HepG2 (cell line): ENCODE measurements at regions not wholly inside any gene's neighbourhood (a gene's known extent, or its start where the extent isn't known, plus 50 kb on each side); places are given as distances from the start of the nearest gene placed in this dataset.
"Not testable (repeated sequence)": the region's sequence is repeated elsewhere in the genome, so short reads cannot be mapped to it uniquely, and the experiment has no call there.

Experiments
- EP300 ChIP-seq, 3 experiments: sonication (generic) in 1 of 3; formaldehyde crosslinking in 1 of 3; IDR thresholded peaks; 2 replicates each; pipeline versions ENCODE4 v1.5.1 to v1.6.1; 2011 to 2020; ENCODE audit warnings: low read depth in 2 of 3, low read length in 2 of 3, borderline replicate concordance in 1 of 3, improper control_type of control experiment in 1 of 3, mild to moderate bottlenecking in 1 of 3, missing genetic modification reagents in 1 of 3, moderate library complexity in 1 of 3
- ISL2 ChIP-seq: sonication (generic); formaldehyde crosslinking; IDR thresholded peaks from 2 replicates; pipeline ENCODE4 v1.5.0; 2020; ENCODE audit warnings: missing genetic modification reagents
- KDM1A ChIP-seq: IDR thresholded peaks from 2 replicates; pipeline ENCODE4 v1.6.1; 2016; ENCODE audit warnings: missing compliant biosample characterization
- MTF1 ChIP-seq: sonication (generic); formaldehyde crosslinking; IDR thresholded peaks from 2 replicates; pipeline ENCODE4 v1.5.0; 2020; ENCODE audit warnings: missing genetic modification reagents
- POLR2AphosphoS5 ChIP-seq: IDR thresholded peaks from 2 replicates; pipeline ENCODE4 v1.6.1; 2012; ENCODE audit warnings: low read depth, low read length
- TF ChIP-seq, protein P1 (sequence below): sonication (generic); formaldehyde crosslinking; IDR thresholded peaks from 2 replicates; pipeline ENCODE4 v1.5.0; 2020; ENCODE audit warnings: mild to moderate bottlenecking, missing genetic modification reagents, moderate library complexity

DNA sequence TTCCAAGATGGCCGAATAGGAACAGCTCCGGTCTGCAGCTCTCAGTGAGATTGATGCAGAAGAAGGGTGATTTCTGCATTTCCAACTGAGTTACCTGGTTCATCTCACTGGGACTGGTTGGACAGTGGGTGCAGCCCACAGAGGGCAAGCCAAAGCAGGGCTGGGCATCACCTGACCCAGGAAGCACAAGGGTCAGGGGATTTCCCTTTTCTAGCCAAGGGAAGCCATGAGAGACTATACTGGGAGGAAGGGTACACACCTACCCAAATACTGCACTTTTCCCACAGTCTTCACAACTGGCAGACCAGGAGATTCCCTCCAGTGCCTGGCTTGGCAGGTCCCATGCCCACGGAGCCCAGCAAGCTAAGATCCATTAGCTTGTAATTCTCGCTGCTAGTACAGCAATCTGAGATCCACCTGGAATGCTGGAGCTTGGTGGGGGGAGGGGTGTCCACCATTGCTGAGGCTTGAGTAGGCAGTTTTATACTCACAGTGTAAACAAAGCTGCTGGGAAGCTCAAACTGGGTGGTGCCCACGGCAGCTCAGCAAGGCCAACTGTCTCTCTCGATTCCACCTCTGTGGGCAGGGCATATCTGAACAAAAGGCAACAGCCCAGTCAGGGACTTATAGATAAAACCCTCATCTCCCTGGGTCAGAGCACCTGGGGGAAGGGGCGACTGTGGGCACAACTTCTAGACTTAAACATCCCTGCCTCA lies 365.8 kb downstream of the SPRY2 start:
- TF ChIP-seq ISL2; EP300 (IDR thresholded peaks at IDR 0.05; ENCODE audit: low read depth in 2 of 2, low read length in 2 of 2); EP300 (CRISPR knock-in tag; IDR thresholded peaks at IDR 0.05; ENCODE audit: borderline replicate concordance); POLR2AphosphoS5; KDM1A (CRISPR knock-in tag); MTF1: not testable (repeated sequence)
- TF ChIP-seq, protein P1, sequence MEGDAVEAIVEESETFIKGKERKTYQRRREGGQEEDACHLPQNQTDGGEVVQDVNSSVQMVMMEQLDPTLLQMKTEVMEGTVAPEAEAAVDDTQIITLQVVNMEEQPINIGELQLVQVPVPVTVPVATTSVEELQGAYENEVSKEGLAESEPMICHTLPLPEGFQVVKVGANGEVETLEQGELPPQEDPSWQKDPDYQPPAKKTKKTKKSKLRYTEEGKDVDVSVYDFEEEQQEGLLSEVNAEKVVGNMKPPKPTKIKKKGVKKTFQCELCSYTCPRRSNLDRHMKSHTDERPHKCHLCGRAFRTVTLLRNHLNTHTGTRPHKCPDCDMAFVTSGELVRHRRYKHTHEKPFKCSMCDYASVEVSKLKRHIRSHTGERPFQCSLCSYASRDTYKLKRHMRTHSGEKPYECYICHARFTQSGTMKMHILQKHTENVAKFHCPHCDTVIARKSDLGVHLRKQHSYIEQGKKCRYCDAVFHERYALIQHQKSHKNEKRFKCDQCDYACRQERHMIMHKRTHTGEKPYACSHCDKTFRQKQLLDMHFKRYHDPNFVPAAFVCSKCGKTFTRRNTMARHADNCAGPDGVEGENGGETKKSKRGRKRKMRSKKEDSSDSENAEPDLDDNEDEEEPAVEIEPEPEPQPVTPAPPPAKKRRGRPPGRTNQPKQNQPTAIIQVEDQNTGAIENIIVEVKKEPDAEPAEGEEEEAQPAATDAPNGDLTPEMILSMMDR (CRISPR knock-in tag) = not testable (repeated sequence)
